Panc1 (cell line): ENCODE measurements at regions not wholly inside any gene's neighbourhood (a gene's known extent, or its start where the extent isn't known, plus 50 kb on each side); places are given as distances from the start of the nearest gene placed in this dataset.

Experiments
- ATAC-seq: fragments of 200-7000 bp; cut with Tn5 transposase; 2 replicates; pipeline ENCODE4 v1.9.1; 2020; ENCODE audit warnings: mild to moderate bottlenecking, moderate library complexity
- BruUV-seq: library from RNA; stranded (reverse); fragments of 400-500 nt; replicated peaks from 2 replicates; lab custom pipeline; 2021; lab: Mats Ljungman, UMichigan
- CTCF ChIA-PET: fragments of 300-600 bp; sonication (Branson Sonifier 250); formaldehyde crosslinking; loops from one replicate; lab custom pipeline; 2022; ENCODE audit warnings: antibody characterized with exemption; lab: Charles Lee
- POLR2A ChIA-PET: fragments of 300-600 bp; sonication (Branson Sonifier 250); formaldehyde crosslinking; loops from one replicate; lab custom pipeline; 2022; ENCODE audit warnings: antibody characterized with exemption; lab: Charles Lee
- DNase-seq: peaks from one replicate; pipeline ENCODE4 v3.0.0-alpha.2; 2010; ENCODE audit warnings: low read depth, low spot score
- H3K27ac ChIP-seq: 2 replicates; pipeline ENCODE4 v1.5.1; 2011; ENCODE audit warnings: mild to moderate bottlenecking, low read length, inconsistent platforms
- H3K27me3 ChIP-seq: fragments of 200-500 bp; sonication (Bioruptor generic); 2 replicates; pipeline ENCODE4 v1.6.0; 2014; ENCODE audit warnings: low read length, inconsistent platforms; ENCODE audit not compliant: control insufficient read depth, insufficient read depth
- H3K36me3 ChIP-seq: fragments of 200-500 bp; sonication (Bioruptor generic); 2 replicates; pipeline ENCODE4 v1.5.1; 2014; ENCODE audit warnings: inconsistent platforms, mild to moderate bottlenecking, low read length, moderate library complexity; ENCODE audit not compliant: control insufficient read depth, insufficient read depth
- H3K4me1 ChIP-seq: 2 replicates; pipeline ENCODE4 v1.5.1; 2011; ENCODE audit warnings: inconsistent platforms, mild to moderate bottlenecking, low read length, moderate library complexity; ENCODE audit not compliant: control insufficient read depth, insufficient read depth
- H3K4me3 ChIP-seq, 2 experiments: 2 replicates each; pipeline ENCODE4 v1.5.1; 2011 to 2012; ENCODE audit warnings: low read depth in 2 of 2, low read length in 2 of 2, mild to moderate bottlenecking in 2 of 2, inconsistent platforms in 1 of 2, moderate library complexity in 1 of 2
- H3K9me3 ChIP-seq: fragments of 200-500 bp; sonication (Bioruptor generic); 2 replicates; pipeline ENCODE4 v1.5.1; 2014; ENCODE audit warnings: low read depth, mild to moderate bottlenecking, inconsistent platforms, low read length, moderate library complexity; ENCODE audit not compliant: control insufficient read depth, insufficient read depth
- CTCF ChIP-seq: fragments of 450-650 bp; IDR thresholded peaks from 2 replicates; pipeline ENCODE4 v1.5.1; 2017; ENCODE audit warnings: mild to moderate bottlenecking
- POLR2AphosphoS5 ChIP-seq: IDR thresholded peaks from 2 replicates; pipeline ENCODE4 v1.6.1; 2012; ENCODE audit warnings: mild to moderate bottlenecking, low read depth, low read length, moderate library complexity
- SIN3A ChIP-seq: IDR thresholded peaks from 2 replicates; pipeline ENCODE4 v1.6.1; 2012; ENCODE audit warnings: low read depth, mild to moderate bottlenecking, low read length, moderate library complexity, borderline replicate concordance; ENCODE audit not compliant: insufficient read depth
- TCF7L2 ChIP-seq: IDR thresholded peaks from 2 replicates; pipeline ENCODE4 v1.6.1; 2011; ENCODE audit warnings: mild to moderate bottlenecking, low read depth, low read length, inconsistent platforms
- in situ Hi-C: cut with HindIII; loops from 2 replicates; pipeline ENCODE4 v1.10.0; 2016; ENCODE audit warnings: low sequenced_read_pairs, low pct_unique_long_range_greater_than_20kb
- intact Hi-C: fragments of 100-400 bp; cut with micrococcal nuclease; formaldehyde crosslinking; loops from one replicate; pipeline ENCODE4 v1.10.0; 2022; ENCODE audit not compliant: unreplicated experiment
- TF ChIP-seq, protein P1 (sequence below), 2 experiments: IDR thresholded peaks; 2 replicates each; pipeline ENCODE4 v1.6.1; 2011 to 2012; ENCODE audit warnings: low read depth in 2 of 2, control low read depth in 1 of 2, low read length in 1 of 2, mild to moderate bottlenecking in 1 of 2, moderate library complexity in 1 of 2; ENCODE audit not compliant: insufficient read depth in 1 of 2

GRCh38 chr1:181987334-181987895, 74.1 kb downstream of the ZNF648 start:
- ATAC-seq (no peak), DNase-seq (no peak)
- POLR2A ChIA-PET, result no interaction called here
- H3K27me3 ChIP-seq, result no peaks in the 10 kb centered on the region; the same call in 1 of the 2 replicates
- CTCF ChIA-PET, result no interaction called here
- intact Hi-C loops, result no loop called here
- no peaks in the 10 kb centered on the region for H3K9me3 ChIP-seq
- H3K36me3 ChIP-seq, result no peaks in the 10 kb centered on the region
- no peaks in the 10 kb centered on the region for H3K4me1 ChIP-seq
- no peak overlapping the region for H3K27ac ChIP-seq
- BruUV-seq, result no TSS peak
- TF ChIP-seq TCF7L2 (no peak), POLR2AphosphoS5 (no peak), CTCF (no peak), SIN3A (no peak)
- TF ChIP-seq, protein P1, sequence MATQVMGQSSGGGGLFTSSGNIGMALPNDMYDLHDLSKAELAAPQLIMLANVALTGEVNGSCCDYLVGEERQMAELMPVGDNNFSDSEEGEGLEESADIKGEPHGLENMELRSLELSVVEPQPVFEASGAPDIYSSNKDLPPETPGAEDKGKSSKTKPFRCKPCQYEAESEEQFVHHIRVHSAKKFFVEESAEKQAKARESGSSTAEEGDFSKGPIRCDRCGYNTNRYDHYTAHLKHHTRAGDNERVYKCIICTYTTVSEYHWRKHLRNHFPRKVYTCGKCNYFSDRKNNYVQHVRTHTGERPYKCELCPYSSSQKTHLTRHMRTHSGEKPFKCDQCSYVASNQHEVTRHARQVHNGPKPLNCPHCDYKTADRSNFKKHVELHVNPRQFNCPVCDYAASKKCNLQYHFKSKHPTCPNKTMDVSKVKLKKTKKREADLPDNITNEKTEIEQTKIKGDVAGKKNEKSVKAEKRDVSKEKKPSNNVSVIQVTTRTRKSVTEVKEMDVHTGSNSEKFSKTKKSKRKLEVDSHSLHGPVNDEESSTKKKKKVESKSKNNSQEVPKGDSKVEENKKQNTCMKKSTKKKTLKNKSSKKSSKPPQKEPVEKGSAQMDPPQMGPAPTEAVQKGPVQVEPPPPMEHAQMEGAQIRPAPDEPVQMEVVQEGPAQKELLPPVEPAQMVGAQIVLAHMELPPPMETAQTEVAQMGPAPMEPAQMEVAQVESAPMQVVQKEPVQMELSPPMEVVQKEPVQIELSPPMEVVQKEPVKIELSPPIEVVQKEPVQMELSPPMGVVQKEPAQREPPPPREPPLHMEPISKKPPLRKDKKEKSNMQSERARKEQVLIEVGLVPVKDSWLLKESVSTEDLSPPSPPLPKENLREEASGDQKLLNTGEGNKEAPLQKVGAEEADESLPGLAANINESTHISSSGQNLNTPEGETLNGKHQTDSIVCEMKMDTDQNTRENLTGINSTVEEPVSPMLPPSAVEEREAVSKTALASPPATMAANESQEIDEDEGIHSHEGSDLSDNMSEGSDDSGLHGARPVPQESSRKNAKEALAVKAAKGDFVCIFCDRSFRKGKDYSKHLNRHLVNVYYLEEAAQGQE (IDR thresholded peaks at IDR 0.05; ENCODE audit: insufficient read depth in 1 of 2, low read depth in 2 of 2, low read length in 1 of 2), result no peak
- in situ Hi-C loops, result no loop called here
- no peak overlapping the region for H3K4me3 ChIP-seq

GRCh38 chr1:181986907-181987305, 74.6 kb downstream of the ZNF648 start:
- Histone ChIP-seq H3K9me3 (no peaks in the 10 kb centered on the region), H3K36me3 (no peaks in the 10 kb centered on the region), H3K4me3 (no peak overlapping the region), H3K4me1 (no peaks in the 10 kb centered on the region), H3K27me3 (no peaks in the 10 kb centered on the region; the same call in 1 of the 2 replicates), H3K27ac (no peak overlapping the region)
- POLR2A ChIA-PET, result no interaction called here
- in situ Hi-C loops, result no loop called here
- no peak for DNase-seq
- intact Hi-C loops, result no loop called here
- CTCF ChIA-PET, result no interaction called here
- no peak for ATAC-seq
- no peak for TF ChIP-seq TCF7L2
- TF ChIP-seq CTCF, result no peak
- TF ChIP-seq POLR2AphosphoS5, result no peak
- TF ChIP-seq SIN3A, result no peak
- TF ChIP-seq, protein P1 (IDR thresholded peaks at IDR 0.05; ENCODE audit: insufficient read depth in 1 of 2, low read depth in 2 of 2, low read length in 1 of 2), result no peak
- BruUV-seq, result no TSS peak
